ENCODE measurements at regions not wholly inside any gene's neighbourhood (a gene's known extent, or its start where the extent isn't known, plus 50 kb on each side); places are given as distances from the start of the nearest gene placed in this dataset.

GRCh38 chr3:54020436-54020835, 101.9 kb upstream of the CACNA2D3 start:
- no peak for ATAC-seq
- no peaks in the 10 kb centered on the region for H3K36me3 ChIP-seq (ENCODE audit: insufficient read depth in 1 of 2, low read depth in 1 of 2)
- no peak for TF ChIP-seq CTCF (IDR thresholded peaks at IDR 0.05)
- 81 to 90% (median 82%) methylated on average over 3 of the region's 3 CpGs for WGBS, 3 donors
- no peak overlapping the region for H3K27ac ChIP-seq
- H3K9me3 ChIP-seq, result no peaks in the 10 kb centered on the region
- H3K27me3 ChIP-seq (ENCODE audit: insufficient read depth in 3 of 3, low read length in 2 of 3), result peaks cover 0 to 2% (median 0%) of the 10 kb centered on the region in 3 donors
- H3K4me3 ChIP-seq, result no peak overlapping the region
- intact Hi-C loops (cut with DNase I), result no loop called here
- DNase-seq, result no peak
- H3K4me1 ChIP-seq, result no peaks in the 10 kb centered on the region

GRCh38 chr3:54014067-54014466, 108.3 kb upstream of the CACNA2D3 start:
- intact Hi-C loops (cut with DNase I), result no loop called here
- Histone ChIP-seq H3K27me3 (ENCODE audit: insufficient read depth in 3 of 3, low read length in 2 of 3) (peaks cover 0 to 6% (median 2%) of the 10 kb centered on the region in 3 donors), H3K27ac (no peak overlapping the region), H3K9me3 (no peaks in the 10 kb centered on the region), H3K4me1 (no peaks in the 10 kb centered on the region), H3K4me3 (no peak overlapping the region), H3K36me3 (ENCODE audit: insufficient read depth in 1 of 2, low read depth in 1 of 2) (no peaks in the 10 kb centered on the region)
- 38 to 44% (median 40%) methylated on average over 3 of the region's 3 CpGs for WGBS, 3 donors
- no peak for TF ChIP-seq CTCF (IDR thresholded peaks at IDR 0.05)
- DNase-seq (no peak), ATAC-seq (no peak)

- no peak for DNase-seq
- WGBS, 3 donors, result 62 to 75% (median 74%) methylated on average over 2 of the region's 2 CpGs
- Histone ChIP-seq H3K4me3 (no peak overlapping the region), H3K4me1 (no peaks in the 10 kb centered on the region), H3K9me3 (no peaks in the 10 kb centered on the region), H3K27ac (no peak overlapping the region), H3K36me3 (ENCODE audit: insufficient read depth in 1 of 2, low read depth in 1 of 2) (no peaks in the 10 kb centered on the region), H3K27me3 (ENCODE audit: insufficient read depth in 3 of 3, low read length in 2 of 3) (peaks cover 0 to 6% (median 0%) of the 10 kb centered on the region in 3 donors)
- intact Hi-C loops (cut with DNase I), result no loop called here
- ATAC-seq, result no peak
- no peak for TF ChIP-seq CTCF (IDR thresholded peaks at IDR 0.05)
Measured at GRCh38 chr3:54008744-54009143, 113.6 kb upstream of the CACNA2D3 start.

GRCh38 chr3:54008099-54008498, 114.3 kb upstream of the CACNA2D3 start:
- no peaks in the 10 kb centered on the region for H3K9me3 ChIP-seq
- ATAC-seq, result no peak
- no peak for DNase-seq
- H3K4me1 ChIP-seq, result no peaks in the 10 kb centered on the region
- no peak overlapping the region for H3K27ac ChIP-seq
- intact Hi-C loops (cut with DNase I), result no loop called here
- TF ChIP-seq CTCF (IDR thresholded peaks at IDR 0.05), result no peak
- 80 to 83% (median 82%) methylated on average over 6 of the region's 6 CpGs for WGBS, 3 donors
- peaks cover 0 to 6% (median 0%) of the 10 kb centered on the region in 3 donors for H3K27me3 ChIP-seq (ENCODE audit: insufficient read depth in 3 of 3, low read length in 2 of 3)
- H3K4me3 ChIP-seq, result no peak overlapping the region
- no peaks in the 10 kb centered on the region for H3K36me3 ChIP-seq (ENCODE audit: insufficient read depth in 1 of 2, low read depth in 1 of 2)

- Histone ChIP-seq H3K9me3 (no peaks in the 10 kb centered on the region), H3K36me3 (ENCODE audit: insufficient read depth in 1 of 2, low read depth in 1 of 2) (no peaks in the 10 kb centered on the region), H3K4me3 (no peak overlapping the region), H3K27me3 (ENCODE audit: insufficient read depth in 3 of 3, low read length in 2 of 3) (no peaks in the 10 kb centered on the region), H3K4me1 (no peaks in the 10 kb centered on the region), H3K27ac (no peak overlapping the region)
- intact Hi-C loops (cut with DNase I), result no loop called here
- DNase-seq (no peak), ATAC-seq (no peak)
- TF ChIP-seq CTCF (IDR thresholded peaks at IDR 0.05), result no peak
- 45 to 58% (median 49%) methylated on average over 5 of the region's 5 CpGs for WGBS, 3 donors
Measured at GRCh38 chr3:54004335-54004734, 112.7 kb upstream of the SELENOK start.

Data from psoas muscle (tissue), 7 donors.